NCI-H526 (cell line): ENCODE measurements at regions not wholly inside any gene's neighbourhood (a gene's known extent, or its start where the extent isn't known, plus 50 kb on each side); places are given as distances from the start of the nearest gene placed in this dataset.

Source experiments
- DNase-seq, 2 experiments: peaks; one replicate each; lab custom pipeline; 2025; lab: John Stamatoyannopoulos, UW

GRCh38 chr7:12783421-12784095, 96.1 kb downstream of the ARL4A start:
- DNase-seq: no peak

GRCh38 chr7:12785473-12785872, 98.0 kb downstream of the ARL4A start:
- DNase-seq: no peak

GRCh38 chr7:12786494-12786893, 99.1 kb downstream of the ARL4A start:
- DNase-seq: no peak

GRCh38 chr7:12788171-12788570, 100.7 kb downstream of the ARL4A start:
- DNase-seq: no peak

- no peak for DNase-seq
These were observed 101.2 kb downstream of the ARL4A start for GRCh38 chr7:12788591-12788990.

- DNase-seq: no peak
These were observed 107.4 kb downstream of the ARL4A start for GRCh38 chr7:12794722-12795302.

GRCh38 chr7:12796397-12797127, 109.1 kb downstream of the ARL4A start:
- no peak for DNase-seq

- no peak for DNase-seq
These were observed 113.1 kb downstream of the ARL4A start for GRCh38 chr7:12800486-12800885.

GRCh38 chr7:12801107-12801506, 113.7 kb downstream of the ARL4A start:
- DNase-seq: peak; percentile 60 to 63

- no peak for DNase-seq
These were observed 114.6 kb downstream of the ARL4A start for GRCh38 chr7:12802070-12802469.

GRCh38 chr7:12803542-12803941, 116.1 kb downstream of the ARL4A start:
- no peak for DNase-seq

- no peak for DNase-seq
These were observed 118.1 kb downstream of the ARL4A start for GRCh38 chr7:12805518-12805928.

GRCh38 chr7:12805957-12806356, 118.5 kb downstream of the ARL4A start:
- DNase-seq: no peak

GRCh38 chr7:12809476-12809875, 122.0 kb downstream of the ARL4A start:
- DNase-seq: peak in 1 of 2 experiments; percentile 24

GRCh38 chr7:12812111-12812510, 124.7 kb downstream of the ARL4A start:
- no peak for DNase-seq

GRCh38 chr7:12814107-12814506, 126.7 kb downstream of the ARL4A start:
- DNase-seq: no peak

- DNase-seq: no peak
These were observed 127.4 kb downstream of the ARL4A start for GRCh38 chr7:12814828-12815227.

- no peak for DNase-seq
These were observed 128.0 kb downstream of the ARL4A start for GRCh38 chr7:12815426-12815825.

GRCh38 chr7:12815871-12816270, 128.4 kb downstream of the ARL4A start:
- DNase-seq: no peak

- DNase-seq: no peak
These were observed 133.3 kb downstream of the ARL4A start for GRCh38 chr7:12820777-12821176.

GRCh38 chr7:12821746-12822145, 134.3 kb downstream of the ARL4A start:
- DNase-seq: no peak

GRCh38 chr7:12826079-12826478, 138.6 kb downstream of the ARL4A start:
- no peak for DNase-seq

- DNase-seq: no peak
These were observed 139.9 kb downstream of the ARL4A start for GRCh38 chr7:12827219-12827821.
